GM23338 (cell line): ENCODE measurements at regions not wholly inside any gene's neighbourhood (a gene's known extent, or its start where the extent isn't known, plus 50 kb on each side); places are given as distances from the start of the nearest gene placed in this dataset.

Source experiments
- ATAC-seq: fragments of 200-7000 bp; cut with Tn5 transposase; 3 replicates; pipeline ENCODE4 v1.9.1; 2020
- DNase-seq: peaks from one replicate; pipeline ENCODE4 v3.0.0-alpha.2; 2015; ENCODE audit warnings: low spot score
- H2AFZ ChIP-seq: fragments of 200-600 bp; sonication (generic); 2 replicates; pipeline ENCODE4 v1.8.0; 2016; ENCODE audit warnings: antibody characterized with exemption, mild to moderate bottlenecking, moderate library complexity
- H3F3A ChIP-seq: fragments of 200-600 bp; sonication (generic); replicated peaks from 2 replicates; pipeline ENCODE4 v1.8.0; 2017; ENCODE audit warnings: antibody characterized with exemption, mixed run types, low read depth
- H3K27ac ChIP-seq: fragments of 200-600 bp; sonication (generic); 2 replicates; pipeline ENCODE4 v1.6.1; 2016; ENCODE audit warnings: low read depth
- H3K27me3 ChIP-seq: fragments of 200-600 bp; sonication (generic); 2 replicates; pipeline ENCODE4 v1.8.0; 2016; ENCODE audit warnings: mild to moderate bottlenecking, mixed run types, moderate library complexity; ENCODE audit not compliant: insufficient read depth
- H3K36me3 ChIP-seq: fragments of 200-600 bp; sonication (generic); 2 replicates; pipeline ENCODE4 v1.8.0; 2016; ENCODE audit warnings: mild to moderate bottlenecking; ENCODE audit not compliant: insufficient read depth
- H3K4me1 ChIP-seq: fragments of 200-600 bp; sonication (generic); 2 replicates; pipeline ENCODE4 v1.8.0; 2016; ENCODE audit warnings: mild to moderate bottlenecking, moderate library complexity; ENCODE audit not compliant: insufficient read depth
- H3K4me2 ChIP-seq: fragments of 200-600 bp; sonication (generic); 2 replicates; pipeline ENCODE4 v1.7.1; 2017; ENCODE audit warnings: mixed run types
- H3K4me3 ChIP-seq: fragments of 200-600 bp; sonication (generic); 2 replicates; pipeline ENCODE4 v1.6.1; 2016; ENCODE audit warnings: mixed run types
- H3K79me2 ChIP-seq: fragments of 200-600 bp; sonication (generic); replicated peaks from 2 replicates; pipeline ENCODE4 v1.8.0; 2017; ENCODE audit warnings: mild to moderate bottlenecking; ENCODE audit not compliant: insufficient read depth
- H3K9me2 ChIP-seq: fragments of 200-600 bp; sonication (generic); 2 replicates; pipeline ENCODE4 v1.8.0; 2017; ENCODE audit not compliant: insufficient read depth
- H4K20me1 ChIP-seq: fragments of 200-600 bp; sonication (generic); replicated peaks from 2 replicates; pipeline ENCODE4 v1.8.0; 2017; ENCODE audit warnings: mild to moderate bottlenecking; ENCODE audit not compliant: insufficient read depth
- H3K27ac Mint-ChIP-seq: 2 replicates; pipeline ENCODE4 v1.8.0; 2020; ENCODE audit warnings: inconsistent platforms, mild to moderate bottlenecking, moderate library complexity, mixed read lengths
- H3K27me3 Mint-ChIP-seq: 3 replicates; pipeline ENCODE4 v1.8.0; 2022; ENCODE audit warnings: low read depth, mild to moderate bottlenecking, moderate library complexity, mixed read lengths, inconsistent platforms; ENCODE audit not compliant: insufficient read depth, poor library complexity
- H3K36me3 Mint-ChIP-seq: 3 replicates; pipeline ENCODE4 v1.8.0; 2021; ENCODE audit warnings: low read depth, mild to moderate bottlenecking, inconsistent platforms, moderate library complexity, mixed read lengths
- H3K4me1 Mint-ChIP-seq: 3 replicates; pipeline ENCODE4 v1.8.0; 2020; ENCODE audit warnings: mild to moderate bottlenecking, inconsistent platforms, mixed read lengths
- H3K4me3 Mint-ChIP-seq: 3 replicates; pipeline ENCODE4 v1.8.0; 2021; ENCODE audit warnings: moderate library complexity, mild to moderate bottlenecking, inconsistent platforms, mixed read lengths
- H3K9me3 Mint-ChIP-seq: 3 replicates; pipeline ENCODE4 v1.8.0; 2020; ENCODE audit warnings: moderate library complexity, mild to moderate bottlenecking, inconsistent platforms, mixed read lengths
- CREB1 ChIP-seq: fragments of 250-450 bp; sonication (Bioruptor Pico); IDR thresholded peaks from 2 replicates; pipeline ENCODE4 v1.5.0; 2020; ENCODE audit warnings: low read depth, mild to moderate bottlenecking, moderate library complexity
- CTCF ChIP-seq, 2 experiments: fragments of 200-600 bp in 1 of 2; sonication (generic) in 1 of 2; conservative IDR thresholded peaks; 2 replicates each; pipeline versions ENCODE4 v1.5.1 to v1.6.1; 2016 to 2017; ENCODE audit warnings: antibody characterized with exemption in 2 of 2, low read depth in 2 of 2, mild to moderate bottlenecking in 2 of 2, moderate library complexity in 1 of 2
- ETS1 ChIP-seq: IDR thresholded peaks from 2 replicates; pipeline ENCODE4 v1.6.1; 2016; ENCODE audit warnings: antibody characterized with exemption
- EZH2phosphoT487 ChIP-seq: fragments of 200-600 bp; sonication (generic); IDR thresholded peaks from one replicate; pipeline ENCODE4 v1.8.1; 2018; ENCODE audit warnings: antibody characterized with exemption; ENCODE audit not compliant: unreplicated experiment
- JUNB ChIP-seq: IDR thresholded peaks from one replicate; pipeline ENCODE4 v1.6.1; 2016; ENCODE audit warnings: antibody characterized with exemption; ENCODE audit not compliant: unreplicated experiment
- NANOG ChIP-seq: IDR thresholded peaks from 2 replicates; pipeline ENCODE4 v1.6.1; 2016; ENCODE audit warnings: antibody characterized with exemption, borderline replicate concordance
- POLR2AphosphoS5 ChIP-seq: IDR thresholded peaks from 2 replicates; pipeline ENCODE4 v1.6.1; 2016; ENCODE audit warnings: antibody characterized with exemption, low read depth
- REST ChIP-seq: IDR thresholded peaks from one replicate; pipeline ENCODE4 v1.6.1; 2018; ENCODE audit warnings: antibody characterized with exemption; ENCODE audit not compliant: unreplicated experiment
- ZNF114 ChIP-seq: fragments of 250-450 bp; sonication (Bioruptor Pico); IDR thresholded peaks from 2 replicates; pipeline ENCODE4 v1.5.0; 2020; ENCODE audit warnings: mild to moderate bottlenecking, moderate library complexity
- ZNF331 ChIP-seq: fragments of 250-450 bp; sonication (Bioruptor Pico); IDR thresholded peaks from 2 replicates; pipeline ENCODE4 v1.5.0; 2020; ENCODE audit warnings: low read depth, mild to moderate bottlenecking, moderate library complexity
- ZNF462 ChIP-seq: fragments of 250-450 bp; sonication (Bioruptor Pico); IDR thresholded peaks from 2 replicates; pipeline ENCODE4 v1.5.0; 2020; ENCODE audit warnings: mild to moderate bottlenecking, moderate library complexity

- H3K9me2 ChIP-seq: 0 out of 2 replicates have a peak, but pooled peaks cover 5% of the 10 kb centered on the region
- H3K4me3 Mint-ChIP-seq: no peak overlapping the region
- no peak overlapping the region for H3K4me3 ChIP-seq
- H3K27ac ChIP-seq: no peak overlapping the region
- H2AFZ ChIP-seq: no peak overlapping the region
- no peaks in the 10 kb centered on the region for H4K20me1 ChIP-seq
- H3F3A ChIP-seq: no peaks in the 10 kb centered on the region
- no peaks in the 10 kb centered on the region for H3K36me3 Mint-ChIP-seq
- H3K4me1 Mint-ChIP-seq: peaks cover 3% of the 10 kb centered on the region; the same call in 2 of the 3 replicates
- no peak overlapping the region for H3K4me2 ChIP-seq
- H3K9me3 Mint-ChIP-seq: no peaks in the 10 kb centered on the region; the same call in 2 of the 3 replicates
- H3K27me3 ChIP-seq: no peaks in the 10 kb centered on the region
- ATAC-seq (no peak), DNase-seq (no peak)
- H3K4me1 ChIP-seq: no peaks in the 10 kb centered on the region
- H3K27ac Mint-ChIP-seq: no peak overlapping the region
- no peaks in the 10 kb centered on the region for H3K79me2 ChIP-seq
- TF ChIP-seq JUNB (no peak), CREB1 (CRISPR knock-in tag) (no peak), REST (no peak), ZNF114 (no peak), POLR2AphosphoS5 (no peak), EZH2phosphoT487 (no peak), ZNF331 (CRISPR knock-in tag) (no peak), NANOG (no peak), ETS1 (no peak)
- no peaks in the 10 kb centered on the region for H3K36me3 ChIP-seq
- H3K27me3 Mint-ChIP-seq: no peaks in the 10 kb centered on the region
These were observed 631.7 kb downstream of the RPS29 start for GRCh38 chr14:48954446-48954845.

- Histone ChIP-seq H3K9me2 (0 out of 2 replicates have a peak, but pooled peaks cover 3% of the 10 kb centered on the region), H3F3A (no peaks in the 10 kb centered on the region), H2AFZ (no peak overlapping the region), H3K4me1 (no peaks in the 10 kb centered on the region), H3K4me2 (no peak overlapping the region), H3K4me3 (no peak overlapping the region), H3K36me3 (no peaks in the 10 kb centered on the region), H3K27ac (no peak overlapping the region), H3K27me3 (no peaks in the 10 kb centered on the region), H3K79me2 (no peaks in the 10 kb centered on the region), H4K20me1 (no peaks in the 10 kb centered on the region)
- Mint-ChIP-seq H3K36me3 (no peaks in the 10 kb centered on the region), H3K27ac (no peak overlapping the region), H3K9me3 (no peaks in the 10 kb centered on the region), H3K4me3 (no peak overlapping the region), H3K4me1 (0 out of 3 replicates have a peak, but pooled peaks cover 2% of the 10 kb centered on the region), H3K27me3 (no peaks in the 10 kb centered on the region)
- ATAC-seq: no peak
- no peak for DNase-seq
- TF ChIP-seq CTCF (conservative IDR thresholded peaks at IDR 0.05; ENCODE audit: low read depth in 2 of 2) (no peak), ZNF462 (CRISPR knock-in tag) (no peak)
These were observed 641.4 kb downstream of the RPS29 start for GRCh38 chr14:48944809-48945208.
